GM19397 (cell line): ENCODE measurements at regions not wholly inside any gene's neighbourhood (a gene's known extent, or its start where the extent isn't known, plus 50 kb on each side); places are given as distances from the start of the nearest gene placed in this dataset.

Source experiments
- ATAC-seq: cut with Tn5 transposase; IDR thresholded peaks from one replicate; pipeline ENCODE4 v1.9.1; 2021; ENCODE audit warnings: mild to moderate bottlenecking, moderate library complexity; ENCODE audit not compliant: unreplicated experiment

DNA sequence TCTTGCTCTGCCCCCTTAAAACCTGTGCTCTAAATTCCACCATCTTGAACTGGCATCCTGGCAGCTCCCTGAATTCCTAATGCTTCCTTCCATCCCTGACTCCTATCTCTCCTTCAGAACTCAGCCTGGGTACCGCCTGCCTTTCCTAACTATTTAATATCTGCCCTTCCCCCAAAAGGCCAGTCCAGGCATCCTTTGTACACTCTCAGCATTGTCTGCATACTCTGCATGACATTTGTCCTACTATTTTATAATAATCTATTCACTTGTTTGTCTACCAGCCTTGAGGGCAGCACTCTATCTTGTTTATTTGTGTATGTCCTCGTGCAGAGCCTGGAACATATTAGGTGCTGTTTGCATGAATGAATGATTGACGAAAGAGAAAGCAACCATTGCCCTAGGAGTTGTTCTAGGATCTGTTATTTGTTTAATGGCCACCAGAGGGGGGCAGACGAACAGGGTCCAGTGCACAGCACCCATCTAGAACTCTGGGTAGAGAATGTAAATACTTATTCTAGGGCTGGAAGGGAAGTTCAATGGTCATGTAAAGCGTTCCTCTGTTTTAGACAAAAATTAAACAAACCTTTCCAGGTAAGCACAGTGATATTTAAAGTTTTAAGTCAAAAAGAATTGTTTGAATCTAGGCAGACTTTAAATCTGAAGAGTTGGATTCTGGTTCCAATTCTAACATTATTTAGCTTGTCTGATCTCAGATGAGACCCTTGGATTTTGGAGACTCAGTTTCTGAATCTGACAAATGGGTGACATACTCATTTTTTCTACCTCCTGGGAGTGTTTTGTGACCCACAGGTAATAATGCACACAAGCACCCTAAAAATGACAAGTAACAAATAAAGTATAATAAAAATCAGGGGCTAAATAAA, 125.8 kb upstream of the GALNT15 start:
- peak; percentile 86 for ATAC-seq

DNA sequence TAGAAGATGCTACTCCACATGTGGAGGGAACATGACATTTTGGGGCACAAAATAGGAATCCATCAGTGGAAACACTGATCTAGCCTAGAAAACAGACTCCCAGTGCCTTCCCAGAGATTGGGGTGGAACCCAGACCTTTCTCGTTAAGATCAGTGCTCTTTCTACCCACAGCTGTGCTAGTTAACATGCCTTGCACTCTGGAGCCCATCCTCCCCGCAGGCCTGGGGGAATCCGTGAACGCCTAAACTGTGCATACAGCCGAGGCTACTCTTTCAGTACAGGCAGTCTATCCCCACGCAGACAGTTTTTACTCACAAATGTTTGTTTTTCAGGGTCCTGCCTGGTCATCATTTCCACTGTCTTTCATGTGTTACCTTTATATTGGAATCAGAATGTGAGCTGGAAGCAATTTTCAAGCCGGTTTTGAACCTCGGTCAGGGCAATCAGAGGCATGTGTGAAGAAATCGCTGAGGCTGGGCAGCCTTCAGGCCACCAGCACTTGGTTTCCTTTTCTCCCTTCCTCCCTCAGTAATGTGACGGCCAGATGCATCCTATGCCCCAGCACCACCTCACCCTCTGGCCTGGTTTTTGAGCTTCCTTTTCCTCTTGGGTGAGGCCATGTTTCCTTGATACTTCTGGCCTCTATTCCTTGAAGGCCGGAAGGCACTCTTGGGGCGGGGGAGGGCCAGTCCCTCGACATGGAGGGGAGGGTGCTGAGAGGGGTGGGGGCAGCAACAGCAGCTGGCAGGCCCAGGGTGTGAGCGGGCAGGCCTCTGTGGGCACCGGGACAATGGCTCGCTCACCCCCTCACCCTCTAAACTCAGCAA, 123.6 kb upstream of the GALNT15 start:
- ATAC-seq: no peak

DNA sequence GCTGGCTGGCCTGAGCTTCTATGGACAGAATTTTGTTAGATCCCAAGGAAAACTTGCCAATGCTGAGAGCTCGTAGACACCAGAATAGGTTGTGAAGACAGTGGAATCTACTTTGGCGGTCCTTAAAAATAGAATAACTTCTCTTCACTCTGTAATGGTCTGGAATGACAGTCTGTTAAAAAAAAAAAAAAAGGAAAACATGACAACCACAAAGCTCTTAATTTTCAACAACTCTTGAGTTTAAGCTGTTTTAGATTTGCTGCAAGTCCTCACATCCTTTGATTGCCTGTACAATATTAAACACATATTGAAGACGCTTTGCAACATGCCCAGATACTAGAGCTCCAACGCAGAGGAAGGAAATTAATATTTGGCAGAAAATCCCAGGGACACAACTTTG, 122.8 kb upstream of the GALNT15 start:
- no peak for ATAC-seq

DNA sequence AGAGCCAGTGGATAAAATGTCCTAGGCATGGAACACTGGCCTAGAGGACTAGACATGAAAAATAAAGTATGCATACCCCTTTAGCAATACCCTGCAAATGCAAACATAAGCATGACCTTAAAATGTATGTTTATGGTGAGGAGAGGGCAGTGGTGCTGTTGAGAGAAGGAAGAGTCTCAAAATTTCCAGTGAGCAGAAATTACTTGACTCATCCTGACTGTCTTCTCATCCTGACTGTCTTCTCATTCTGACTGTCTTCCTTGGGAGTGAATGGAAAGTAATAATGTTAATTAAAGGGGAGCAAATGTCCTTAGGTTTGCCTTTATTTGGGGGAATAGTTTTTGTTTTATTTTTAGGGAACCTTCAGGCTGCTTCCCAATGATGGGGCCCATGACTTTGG, 121.5 kb upstream of the GALNT15 start:
- no peak for ATAC-seq

DNA sequence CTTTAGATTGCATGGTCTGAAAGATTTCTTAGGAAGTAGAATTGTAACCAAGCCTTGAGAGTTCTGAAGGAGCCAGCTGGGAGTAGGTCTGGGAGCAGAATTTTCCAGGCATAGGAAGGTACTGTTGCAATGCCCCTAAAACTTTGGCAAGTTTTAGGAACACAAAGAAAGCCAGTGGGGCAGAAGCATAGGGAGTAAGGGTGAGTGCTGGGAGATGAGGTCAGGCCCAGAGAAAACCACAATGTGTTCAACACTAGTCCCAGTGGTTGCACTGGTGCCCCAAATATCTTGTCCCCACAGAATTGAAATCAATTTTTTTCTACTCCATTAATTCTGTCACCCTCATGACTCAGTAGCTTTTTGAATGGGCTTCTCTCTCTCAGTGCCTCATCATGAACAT, 120.7 kb upstream of the GALNT15 start:
- no peak for ATAC-seq

DNA sequence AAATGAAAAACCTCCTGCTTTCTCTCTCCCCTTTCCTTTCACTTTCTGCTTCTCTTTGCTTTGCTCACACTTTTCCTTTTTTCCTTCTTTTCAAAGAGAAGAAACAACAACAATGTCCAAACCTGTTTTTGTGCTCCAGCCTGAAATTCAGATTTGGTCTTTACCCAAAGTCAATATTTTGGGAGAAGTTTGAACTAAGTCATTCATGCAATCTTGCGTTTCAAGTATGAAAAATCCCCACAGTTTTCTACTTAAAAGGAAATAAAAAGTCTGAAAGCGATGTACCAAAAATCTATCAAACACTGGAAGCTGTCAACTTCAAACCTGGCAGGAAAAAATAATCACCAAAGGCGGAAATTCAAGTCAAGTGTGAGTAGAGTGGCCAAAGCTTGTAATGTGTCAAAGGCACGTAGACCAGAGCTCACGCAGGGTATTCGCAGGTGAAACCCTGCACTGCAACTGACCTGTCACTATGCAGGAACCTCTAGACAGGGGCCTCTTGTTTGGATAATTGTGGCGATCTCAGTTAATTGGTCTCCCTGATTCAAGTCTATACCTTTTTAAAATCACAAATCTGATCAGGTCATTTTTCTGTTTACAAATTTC, 118.8 kb upstream of the GALNT15 start:
- ATAC-seq: no peak

DNA sequence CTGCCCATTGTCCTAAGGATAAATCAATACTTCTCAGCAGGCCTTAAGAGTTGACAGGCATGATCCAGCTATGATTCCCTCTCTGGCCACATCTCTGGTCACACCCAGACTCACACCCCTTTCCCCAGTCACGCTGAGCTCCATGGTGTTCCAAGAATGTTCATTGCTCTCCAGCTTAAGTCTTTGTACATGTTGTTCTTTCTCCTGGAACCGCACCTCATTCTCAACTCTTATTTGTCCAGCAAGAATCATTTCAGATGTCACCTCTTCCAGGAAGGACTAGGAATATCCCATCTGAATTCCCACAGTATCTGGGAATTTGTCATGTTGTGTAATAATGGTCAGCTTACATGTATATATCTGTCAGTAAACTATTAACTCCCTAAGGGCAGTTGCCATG, 118.3 kb upstream of the GALNT15 start:
- ATAC-seq: no peak

DNA sequence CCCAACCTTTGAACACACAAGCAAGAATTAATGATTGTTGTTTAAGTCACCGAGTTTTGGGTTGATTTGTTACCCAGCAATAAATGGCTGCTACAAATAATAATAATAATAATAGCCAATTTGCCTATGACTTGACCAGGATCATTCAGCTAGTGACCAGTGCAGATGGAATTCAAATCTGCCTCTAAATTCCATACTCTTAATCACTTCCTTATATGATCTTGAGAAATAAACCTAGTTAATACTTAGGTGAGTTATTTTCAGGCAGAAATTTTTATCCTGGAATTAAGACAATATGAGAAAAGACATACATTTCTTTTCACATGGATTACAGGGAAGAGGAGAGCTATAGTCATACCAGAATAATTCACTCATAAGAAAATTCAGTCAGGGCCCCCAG, 116.0 kb upstream of the GALNT15 start:
- no peak for ATAC-seq

DNA sequence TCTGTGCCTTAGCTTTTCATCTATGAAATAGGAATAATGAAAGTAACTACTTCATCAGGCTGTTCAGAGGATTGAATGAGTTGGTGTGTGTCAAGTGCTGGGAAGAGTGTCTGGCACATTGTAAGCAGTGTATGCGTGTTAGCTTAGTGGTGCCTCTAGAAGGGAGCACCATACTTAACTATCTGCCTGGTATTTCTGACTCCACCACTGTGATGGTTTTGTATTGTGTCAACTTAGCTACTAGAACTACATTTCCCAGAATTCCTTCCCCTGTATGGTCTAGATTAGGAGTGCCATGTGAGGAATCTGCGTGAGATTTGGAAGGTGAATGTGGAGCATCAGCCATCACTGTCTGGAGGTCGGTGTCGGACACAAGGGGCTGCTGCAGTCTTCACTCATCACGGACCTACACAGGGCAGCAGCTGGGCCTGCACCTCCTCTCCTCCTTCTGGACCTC, 115.4 kb upstream of the GALNT15 start:
- no peak for ATAC-seq

DNA sequence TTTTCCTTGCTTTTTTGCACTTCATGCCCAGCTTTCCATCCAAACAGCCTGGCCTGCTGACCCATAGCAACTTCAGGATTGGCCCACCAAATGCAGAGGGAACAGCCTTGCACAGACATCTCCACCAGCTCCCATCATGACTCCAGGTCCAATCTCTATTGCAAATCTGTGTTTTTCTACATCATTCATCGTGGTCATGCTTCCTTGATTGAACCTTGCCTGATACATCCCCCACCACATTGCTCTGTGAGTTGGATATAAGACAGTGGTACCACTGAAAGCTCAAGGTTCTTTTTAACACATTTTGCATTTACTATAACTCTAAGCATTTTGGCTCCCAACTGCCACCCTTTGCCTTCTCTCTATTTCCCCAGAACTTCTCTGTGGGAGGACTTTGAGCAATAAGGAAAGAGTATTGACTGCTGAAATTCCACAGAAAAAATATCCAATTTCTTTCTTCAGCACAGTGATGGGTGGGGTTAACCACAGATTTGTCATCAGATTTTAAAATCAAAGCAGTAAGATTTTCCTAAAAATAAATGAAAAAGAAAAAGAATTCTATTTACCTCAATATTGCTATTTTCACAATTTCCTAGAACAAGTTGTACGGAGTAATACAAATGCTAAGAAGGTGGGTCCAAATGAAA, 114.6 kb upstream of the GALNT15 start:
- ATAC-seq: no peak

DNA sequence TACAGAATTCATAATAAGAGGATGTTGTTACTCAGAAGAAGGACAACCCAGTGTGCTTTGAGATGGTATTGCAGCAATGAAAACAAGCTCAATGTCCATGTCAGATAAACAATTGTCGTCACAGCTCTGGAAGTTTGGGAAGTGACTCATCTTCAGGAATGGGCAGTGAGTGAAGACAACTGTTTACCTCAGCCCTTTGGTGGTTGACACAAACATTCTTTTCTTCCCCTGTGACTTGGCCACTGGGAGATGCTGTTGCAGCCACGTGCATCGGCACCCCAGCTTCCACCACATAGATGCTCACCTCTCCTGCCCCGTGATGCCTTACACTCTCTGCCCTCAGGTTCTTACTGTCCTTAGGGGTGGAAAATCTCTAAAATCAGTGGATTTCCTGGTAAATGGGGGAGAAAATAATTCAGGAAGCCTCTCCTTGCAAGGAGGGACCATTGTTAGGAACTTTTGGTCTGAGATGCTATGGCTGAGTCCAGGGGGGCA, 114.1 kb upstream of the GALNT15 start:
- ATAC-seq: no peak

DNA sequence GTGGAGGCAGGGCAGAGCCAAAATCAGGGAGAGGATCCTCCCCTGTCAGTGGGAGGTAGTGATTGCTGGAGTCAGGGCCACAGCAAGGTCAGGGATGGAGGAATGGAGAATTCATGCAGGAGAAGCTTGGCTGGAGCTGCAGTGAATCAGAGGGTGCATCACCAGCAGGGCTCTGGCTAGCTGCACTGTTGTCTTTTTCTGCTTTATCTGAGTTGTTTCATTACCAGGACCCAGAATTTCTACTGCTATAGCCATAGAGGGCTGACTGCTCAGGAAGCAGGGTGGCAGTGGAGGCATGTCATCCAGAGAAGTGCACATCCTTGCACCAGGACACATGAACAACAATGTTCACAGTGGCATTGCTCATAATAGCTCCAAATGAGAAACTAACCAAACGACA, 113.5 kb upstream of the GALNT15 start:
- ATAC-seq: no peak

DNA sequence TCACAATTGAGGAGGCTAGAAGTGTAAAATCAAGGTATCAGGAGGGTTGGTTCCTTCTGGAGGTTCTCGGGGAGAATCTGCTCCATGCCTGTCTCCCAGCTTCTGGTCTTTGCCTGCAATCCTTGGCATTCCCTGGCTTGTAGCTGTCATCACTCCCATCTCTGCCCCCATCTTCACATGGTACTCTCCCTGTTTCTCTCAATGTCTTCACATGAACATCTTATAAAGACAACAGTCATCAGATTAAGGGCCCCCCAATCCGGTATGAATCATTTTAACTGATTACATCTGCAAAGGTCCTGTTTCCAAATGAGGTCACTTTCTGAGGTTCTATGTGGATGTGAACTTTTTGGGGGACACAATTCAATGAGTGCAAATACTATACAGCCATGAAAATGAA, 113.0 kb upstream of the GALNT15 start:
- ATAC-seq: no peak

DNA sequence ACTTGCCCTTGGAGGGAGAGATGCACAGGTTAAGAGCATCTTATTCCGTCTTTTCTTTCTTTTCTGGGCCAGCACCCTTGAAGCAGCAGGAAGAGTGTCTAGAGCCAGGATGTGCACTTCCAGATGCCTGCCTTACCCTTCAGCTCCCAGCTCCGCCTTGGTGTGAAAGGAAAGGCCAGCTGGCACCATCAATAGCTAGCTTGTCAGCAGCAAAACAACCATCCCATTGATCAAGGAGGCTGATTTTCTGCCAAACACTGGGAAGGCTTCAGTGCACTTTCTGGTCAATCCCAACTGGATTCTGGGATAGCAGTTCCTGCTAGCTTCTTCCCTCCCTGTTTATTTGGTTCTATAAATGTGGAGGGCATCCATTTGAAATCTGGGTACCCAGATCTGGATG, 110.9 kb upstream of the GALNT15 start:
- ATAC-seq: no peak

DNA sequence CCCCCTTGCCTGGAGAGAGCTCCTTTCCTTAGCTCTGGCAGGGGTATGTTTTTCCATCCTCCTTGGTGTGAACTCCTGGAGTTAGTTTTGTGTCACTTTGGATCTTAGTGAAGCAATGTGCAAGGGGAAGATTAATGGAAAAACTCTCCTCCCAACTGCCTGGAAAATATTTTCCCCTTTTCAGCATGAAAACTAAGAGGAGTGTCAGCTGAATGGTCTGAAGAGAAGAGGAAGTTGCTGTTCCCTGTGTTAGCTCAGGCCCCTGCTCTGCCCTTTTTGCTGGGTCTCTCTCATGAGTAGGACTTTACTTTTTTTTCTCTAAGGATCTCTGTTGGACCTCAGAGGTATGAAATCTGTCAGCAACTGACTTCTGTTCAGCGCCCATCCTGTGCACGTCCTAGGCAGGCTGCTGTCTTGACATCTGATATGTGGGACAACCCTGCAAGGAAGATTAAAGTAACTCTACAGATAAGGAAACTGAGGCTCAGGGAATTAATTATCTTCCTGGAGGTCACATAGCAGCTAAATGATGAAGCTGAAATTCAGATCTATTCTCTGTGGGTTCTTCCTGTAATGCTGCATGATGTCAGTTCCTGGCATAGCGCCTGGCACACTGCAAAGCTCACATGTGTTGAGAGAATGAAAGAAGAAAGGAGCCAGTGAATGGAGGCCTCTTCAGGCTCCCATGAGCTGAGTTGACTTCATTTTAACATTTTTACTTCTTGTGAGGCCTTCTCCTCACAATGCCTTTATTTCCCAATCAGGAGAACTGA, 109.7 kb upstream of the GALNT15 start:
- ATAC-seq: no peak

DNA sequence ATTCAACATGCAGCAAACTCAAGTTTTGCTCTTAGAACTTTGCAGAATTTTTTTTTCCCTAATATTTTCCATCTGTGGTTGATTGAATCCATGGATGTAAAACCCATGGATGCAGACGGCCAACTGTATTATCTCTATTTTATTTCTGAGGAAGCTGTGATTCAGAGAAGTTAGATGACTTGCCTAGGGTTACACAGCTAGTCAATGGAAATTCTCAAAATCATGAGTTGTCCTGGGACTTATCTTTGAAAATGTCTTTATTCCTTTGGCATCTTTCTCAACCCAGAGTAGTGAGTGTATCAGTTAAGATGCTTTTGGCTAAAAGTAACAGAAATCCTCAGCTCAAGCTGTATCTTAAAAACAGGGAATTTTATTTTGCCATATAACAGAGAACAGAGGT, 107.9 kb upstream of the GALNT15 start:
- no peak for ATAC-seq

DNA sequence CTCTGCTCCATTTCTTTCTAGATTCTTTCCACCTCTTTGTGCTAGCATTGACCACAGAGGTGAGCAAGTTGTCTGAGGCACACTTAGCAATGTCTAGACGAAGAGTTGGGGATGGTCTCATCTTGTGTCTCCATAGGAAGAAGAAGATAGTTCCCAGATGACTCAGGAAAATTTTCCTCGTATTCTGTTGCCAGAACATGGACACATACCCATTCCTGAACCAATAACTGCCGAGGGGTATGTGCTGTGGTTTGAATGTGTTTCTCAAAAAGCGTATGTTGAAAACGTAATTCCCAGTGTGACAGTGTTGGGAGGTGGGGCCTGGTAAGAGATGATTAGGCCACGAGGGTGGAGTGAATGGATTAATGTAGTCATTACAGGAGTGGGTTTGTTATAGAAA, 107.5 kb upstream of the GALNT15 start:
- ATAC-seq: no peak

DNA sequence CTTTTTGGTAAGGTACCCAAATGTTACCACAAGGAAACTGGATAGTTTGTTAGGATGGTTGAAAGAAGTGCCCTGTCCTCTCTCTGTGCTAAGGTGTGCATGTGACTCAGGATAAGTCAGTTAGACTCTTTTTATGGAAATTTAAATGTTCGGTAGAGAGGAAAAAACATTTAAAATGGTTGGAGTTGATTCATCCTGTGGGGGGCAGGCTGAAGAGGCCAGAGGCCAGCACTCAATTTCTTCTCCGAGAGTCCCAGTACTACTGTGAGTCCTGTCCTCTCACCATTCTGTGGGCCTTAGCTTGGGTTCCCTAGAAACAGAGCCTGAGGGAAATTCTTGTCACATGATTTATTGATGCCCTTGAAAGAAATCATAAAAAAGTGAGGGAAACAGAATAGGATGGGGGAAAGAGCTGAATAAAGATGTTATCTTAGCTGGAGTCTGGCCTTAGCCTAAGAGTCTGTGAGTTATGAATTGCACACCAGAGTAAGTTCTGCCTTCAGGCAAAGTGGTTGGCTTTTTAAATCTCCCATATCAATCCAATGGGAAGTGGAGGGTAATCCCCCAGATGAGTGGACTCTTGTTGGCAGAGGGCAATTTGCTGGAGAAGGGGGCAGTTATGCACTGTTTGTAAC, 106.5 kb upstream of the GALNT15 start:
- ATAC-seq: no peak

DNA sequence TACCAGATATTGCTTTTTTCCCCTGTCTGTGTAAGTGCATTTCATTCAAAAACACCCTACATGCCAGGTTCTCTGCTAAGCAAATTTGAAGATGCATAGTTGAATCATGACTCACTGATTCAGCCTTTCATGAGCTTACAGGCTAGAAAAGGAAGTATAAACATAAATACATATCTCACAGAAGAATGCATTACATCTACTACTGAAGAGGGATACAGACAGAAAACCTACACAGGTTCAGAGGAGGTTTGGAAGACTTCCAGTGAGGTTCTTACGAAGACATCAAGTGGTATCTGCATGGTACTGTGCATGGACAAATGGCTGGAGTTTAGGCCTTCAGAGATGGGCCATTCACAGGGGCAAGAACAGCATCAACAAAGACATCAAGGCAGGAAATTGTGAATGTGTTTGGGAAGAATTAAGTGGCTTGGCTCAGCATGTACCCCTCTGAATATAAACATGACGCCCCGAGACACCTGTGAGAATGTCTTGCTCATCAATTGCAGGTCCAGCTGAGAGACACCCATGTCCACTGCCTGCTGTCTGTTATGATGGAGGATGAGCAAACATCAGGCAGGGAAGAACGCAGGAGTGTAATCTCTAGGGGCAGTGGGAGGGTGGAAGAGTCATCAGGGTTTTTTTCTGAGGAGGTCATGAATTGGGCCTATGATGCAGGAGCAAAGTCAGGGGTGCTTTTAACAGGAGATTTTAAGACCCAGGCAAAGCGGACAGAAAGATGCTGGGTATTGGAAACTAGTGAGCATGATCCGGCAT, 105.1 kb upstream of the GALNT15 start:
- ATAC-seq: no peak
